ENCODE measurements at regions not wholly inside any gene's neighbourhood (a gene's known extent, or its start where the extent isn't known, plus 50 kb on each side); places are given as distances from the start of the nearest gene placed in this dataset.

GRCh38 chr4:132275583-132276121, 873.4 kb upstream of the PCDH10 start:
- H3K36me3 ChIP-seq, result no peaks in the 10 kb centered on the region
- no peaks in the 10 kb centered on the region for H3K9me3 ChIP-seq (ENCODE audit: severe bottlenecking)
- no peak for DNase-seq

DNA sequence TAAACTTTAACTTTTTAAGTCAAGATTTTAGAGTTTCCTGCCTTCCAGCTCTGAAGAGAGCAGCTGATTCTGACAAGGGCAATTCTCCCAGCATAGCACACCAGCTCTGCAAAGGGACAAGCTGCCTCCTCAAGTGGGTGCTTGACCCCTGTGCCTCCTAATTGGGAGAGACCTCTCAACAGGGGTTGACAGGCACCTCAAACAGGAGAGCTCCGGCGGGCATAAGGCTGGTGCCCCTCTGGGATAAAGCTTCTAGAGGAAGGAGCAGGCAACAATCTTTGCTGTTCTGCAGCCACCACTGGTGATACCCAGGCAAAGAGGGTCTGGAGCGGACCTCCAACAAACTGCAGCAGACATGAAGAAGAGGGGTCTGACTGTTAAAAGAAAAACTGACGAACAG, 872.9 kb upstream of the PCDH10 start:
- DNase-seq, result no peak
- Histone ChIP-seq H3K27me3 (ENCODE audit: insufficient read depth, low read depth, severe bottlenecking) (no peaks in the 10 kb centered on the region), H3K27ac (no peak overlapping the region), H3K36me3 (no peaks in the 10 kb centered on the region), H3K9me3 (ENCODE audit: severe bottlenecking) (no peaks in the 10 kb centered on the region), H3K4me3 (ENCODE audit: low read depth, low read length) (no peak overlapping the region)
- TF ChIP-seq CTCF (IDR thresholded peaks at IDR 0.05; ENCODE audit: low read depth, low read length), result no peak

More at GRCh38 chr4:132275583-132276121, 873.4 kb upstream of the PCDH10 start:
- TF ChIP-seq CTCF (IDR thresholded peaks at IDR 0.05; ENCODE audit: low read depth, low read length), result no peak
- Histone ChIP-seq H3K4me3 (ENCODE audit: low read depth, low read length) (no peak overlapping the region), H3K27me3 (ENCODE audit: insufficient read depth, low read depth, severe bottlenecking) (no peaks in the 10 kb centered on the region), H3K27ac (no peak overlapping the region)

DNA sequence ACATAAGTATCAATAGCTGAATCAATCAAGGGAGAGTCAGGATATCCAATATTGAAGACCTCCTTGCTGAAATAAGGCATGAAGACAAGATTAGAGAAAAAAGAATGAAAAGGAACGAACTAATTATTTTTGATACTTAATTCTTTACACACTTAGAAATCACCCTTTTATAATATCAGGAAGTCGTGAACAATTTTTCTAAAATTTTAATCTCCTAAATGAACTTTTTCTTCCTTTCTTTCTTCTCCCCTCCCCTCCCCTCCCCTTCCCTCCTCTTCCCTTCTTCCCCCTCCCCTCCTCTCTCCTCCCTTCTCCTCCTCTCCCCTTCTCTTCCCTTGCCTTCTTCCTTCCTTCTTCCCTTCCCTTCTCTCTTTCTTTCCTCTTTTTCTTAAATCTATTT, 872.1 kb upstream of the PCDH10 start:
- no peak overlapping the region for H3K27ac ChIP-seq
- H3K27me3 ChIP-seq (ENCODE audit: insufficient read depth, low read depth, severe bottlenecking), result no peaks in the 10 kb centered on the region
- no peak for DNase-seq
- no peak for TF ChIP-seq CTCF (IDR thresholded peaks at IDR 0.05; ENCODE audit: low read depth, low read length)
- no peak overlapping the region for H3K4me3 ChIP-seq (ENCODE audit: low read depth, low read length)
- H3K9me3 ChIP-seq (ENCODE audit: severe bottlenecking), result no peaks in the 10 kb centered on the region
- no peaks in the 10 kb centered on the region for H3K36me3 ChIP-seq

DNA sequence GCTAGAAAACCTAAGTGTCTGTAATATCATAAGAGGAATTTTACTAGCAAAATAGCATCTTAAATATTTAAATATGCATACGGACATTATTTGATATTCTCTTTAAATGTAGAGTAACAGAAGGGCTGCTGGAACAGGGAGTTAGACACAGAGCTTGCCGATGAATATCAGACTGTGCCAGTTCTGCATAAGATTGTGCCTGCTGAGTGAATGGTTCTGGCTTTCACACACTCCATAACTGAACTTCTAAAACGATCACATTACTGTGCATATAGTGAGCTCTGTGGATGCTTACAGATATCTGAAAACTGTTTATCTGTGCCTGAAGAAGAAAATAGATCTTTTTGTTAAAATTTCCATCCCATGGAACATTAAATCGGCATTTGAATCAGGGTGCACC, 867.4 kb upstream of the PCDH10 start:
- TF ChIP-seq CTCF (IDR thresholded peaks at IDR 0.05; ENCODE audit: low read depth, low read length), result no peak
- no peaks in the 10 kb centered on the region for H3K36me3 ChIP-seq
- no peak overlapping the region for H3K4me3 ChIP-seq (ENCODE audit: low read depth, low read length)
- no peaks in the 10 kb centered on the region for H3K27me3 ChIP-seq (ENCODE audit: insufficient read depth, low read depth, severe bottlenecking)
- DNase-seq, result no peak
- no peak overlapping the region for H3K27ac ChIP-seq
- no peaks in the 10 kb centered on the region for H3K9me3 ChIP-seq (ENCODE audit: severe bottlenecking)

- Histone ChIP-seq H3K27me3 (ENCODE audit: insufficient read depth, low read depth, severe bottlenecking) (no peaks in the 10 kb centered on the region), H3K27ac (no peak overlapping the region), H3K4me3 (ENCODE audit: low read depth, low read length) (no peak overlapping the region), H3K9me3 (ENCODE audit: severe bottlenecking) (no peaks in the 10 kb centered on the region), H3K36me3 (no peaks in the 10 kb centered on the region)
- TF ChIP-seq CTCF (IDR thresholded peaks at IDR 0.05; ENCODE audit: low read depth, low read length), result no peak
- no peak for DNase-seq
These were observed 864.1 kb upstream of the PCDH10 start for GRCh38 chr4:132284910-132285426.

GRCh38 chr4:132297346-132297745, 851.7 kb upstream of the PCDH10 start:
- H3K9me3 ChIP-seq (ENCODE audit: severe bottlenecking), result no peaks in the 10 kb centered on the region
- no peak for TF ChIP-seq CTCF (IDR thresholded peaks at IDR 0.05; ENCODE audit: low read depth, low read length)
- H3K4me3 ChIP-seq (ENCODE audit: low read depth, low read length), result no peak overlapping the region
- no peaks in the 10 kb centered on the region for H3K36me3 ChIP-seq
- no peaks in the 10 kb centered on the region for H3K27me3 ChIP-seq (ENCODE audit: insufficient read depth, low read depth, severe bottlenecking)
- no peak for DNase-seq
- no peak overlapping the region for H3K27ac ChIP-seq

All from WERI-Rb-1 (cell line).